ENCODE measurements at regions not wholly inside any gene's neighbourhood (a gene's known extent, or its start where the extent isn't known, plus 50 kb on each side); places are given as distances from the start of the nearest gene placed in this dataset.

GRCh38 chr20:12177657-12178293 is 260.1 kb downstream of the BTBD3 start:
- no peaks in the 10 kb centered on the region for H3K79me2 ChIP-seq (ENCODE audit: low read depth)
- H3K9me3 Mint-ChIP-seq = no peaks in the 10 kb centered on the region
- no peak overlapping the region for H3K27ac Mint-ChIP-seq
- H3K4me2 ChIP-seq = no peak overlapping the region
- no peaks in the 10 kb centered on the region for H3F3A ChIP-seq (ENCODE audit: low read depth)
- no peak for DNase-seq (ENCODE audit: low spot score)
- TF ChIP-seq EZH2 (IDR thresholded peaks at IDR 0.05) (no peak), EZH2phosphoT487 (IDR thresholded peaks at IDR 0.05) (no peak), CTCF (IDR thresholded peaks at IDR 0.05) (no peak)
- no peaks in the 10 kb centered on the region for H3K27me3 ChIP-seq
- no peak overlapping the region for H3K27ac ChIP-seq
- no peak overlapping the region for H3K9ac ChIP-seq
- H3K4me3 Mint-ChIP-seq = no peak overlapping the region
- no peaks in the 10 kb centered on the region for H3K4me1 ChIP-seq
- no peaks in the 10 kb centered on the region for H3K9me3 ChIP-seq (ENCODE audit: low read depth)
- no peaks in the 10 kb centered on the region for H4K20me1 ChIP-seq (ENCODE audit: low read depth)
- no peaks in the 10 kb centered on the region for H3K36me3 Mint-ChIP-seq
- no peak overlapping the region for H2AFZ ChIP-seq (replicated peaks)
- H3K4me1 Mint-ChIP-seq = no peaks in the 10 kb centered on the region
- H3K36me3 ChIP-seq = no peaks in the 10 kb centered on the region
- H3K27me3 Mint-ChIP-seq (ENCODE audit: insufficient read depth, low read depth) = peaks cover 2% of the 10 kb centered on the region
- no peak overlapping the region for H3K4me3 ChIP-seq

GRCh38 chr20:12179692-12180091 is 262.0 kb downstream of the BTBD3 start:
- no peaks in the 10 kb centered on the region for H3K9me3 Mint-ChIP-seq
- no peak overlapping the region for H3K9ac ChIP-seq
- no peak overlapping the region for H2AFZ ChIP-seq (replicated peaks)
- H3K27ac Mint-ChIP-seq = no peak overlapping the region
- H3K4me3 Mint-ChIP-seq = no peak overlapping the region
- no peaks in the 10 kb centered on the region for H4K20me1 ChIP-seq (ENCODE audit: low read depth)
- no peaks in the 10 kb centered on the region for H3K79me2 ChIP-seq (ENCODE audit: low read depth)
- TF ChIP-seq EZH2 (IDR thresholded peaks at IDR 0.05) (no peak), CTCF (IDR thresholded peaks at IDR 0.05) (no peak), EZH2phosphoT487 (IDR thresholded peaks at IDR 0.05) (no peak)
- no peaks in the 10 kb centered on the region for H3K27me3 ChIP-seq
- no peaks in the 10 kb centered on the region for H3K4me1 Mint-ChIP-seq
- H3K36me3 Mint-ChIP-seq = no peaks in the 10 kb centered on the region
- H3K27me3 Mint-ChIP-seq (ENCODE audit: insufficient read depth, low read depth) = peaks cover 2% of the 10 kb centered on the region
- H3F3A ChIP-seq (ENCODE audit: low read depth) = no peaks in the 10 kb centered on the region
- no peaks in the 10 kb centered on the region for H3K4me1 ChIP-seq
- no peak overlapping the region for H3K4me3 ChIP-seq
- DNase-seq (ENCODE audit: low spot score) = no peak
- H3K36me3 ChIP-seq = no peaks in the 10 kb centered on the region
- H3K9me3 ChIP-seq (ENCODE audit: low read depth) = no peaks in the 10 kb centered on the region
- no peak overlapping the region for H3K27ac ChIP-seq
- no peak overlapping the region for H3K4me2 ChIP-seq

GRCh38 chr20:12180107-12180661 is 262.5 kb downstream of the BTBD3 start:
- TF ChIP-seq EZH2 (IDR thresholded peaks at IDR 0.05) (no peak), CTCF (IDR thresholded peaks at IDR 0.05) (no peak), EZH2phosphoT487 (IDR thresholded peaks at IDR 0.05) (no peak)
- Mint-ChIP-seq H3K36me3 (no peaks in the 10 kb centered on the region), H3K27me3 (ENCODE audit: insufficient read depth, low read depth) (peaks cover 2% of the 10 kb centered on the region), H3K4me1 (no peaks in the 10 kb centered on the region), H3K9me3 (no peaks in the 10 kb centered on the region), H3K27ac (no peak overlapping the region), H3K4me3 (no peak overlapping the region)
- Histone ChIP-seq H4K20me1 (ENCODE audit: low read depth) (no peaks in the 10 kb centered on the region), H3K4me1 (no peaks in the 10 kb centered on the region), H3K4me3 (no peak overlapping the region), H3K4me2 (no peak overlapping the region), H3K27ac (no peak overlapping the region), H3K9me3 (ENCODE audit: low read depth) (no peaks in the 10 kb centered on the region), H2AFZ (replicated peaks) (no peak overlapping the region), H3K36me3 (no peaks in the 10 kb centered on the region), H3K27me3 (no peaks in the 10 kb centered on the region), H3F3A (ENCODE audit: low read depth) (no peaks in the 10 kb centered on the region), H3K79me2 (ENCODE audit: low read depth) (no peaks in the 10 kb centered on the region), H3K9ac (no peak overlapping the region)
- DNase-seq (ENCODE audit: low spot score) = no peak
